Activated CD8-positive, alpha-beta memory T cell treated with anti-CD3 and anti-CD28 coated beads for 36 hours (primary cell): ENCODE measurements at regions not wholly inside any gene's neighbourhood (a gene's known extent, or its start where the extent isn't known, plus 50 kb on each side); places are given as distances from the start of the nearest gene placed in this dataset.
"Not testable (repeated sequence)": the region's sequence is repeated elsewhere in the genome, so short reads cannot be mapped to it uniquely, and the experiment has no call there.

Experiments used
- CTCF ChIA-PET: fragments of 350-600 bp; sonication (Branson Sonifier 250); formaldehyde crosslinking; loops from one replicate; lab custom pipeline; 2021; ENCODE audit warnings: antibody characterized with exemption; lab: Charles Lee
- POLR2A ChIA-PET: fragments of 350-600 bp; sonication (Branson Sonifier 250); formaldehyde crosslinking; loops from one replicate; lab custom pipeline; 2021; ENCODE audit warnings: antibody characterized with exemption; lab: Charles Lee

DNA sequence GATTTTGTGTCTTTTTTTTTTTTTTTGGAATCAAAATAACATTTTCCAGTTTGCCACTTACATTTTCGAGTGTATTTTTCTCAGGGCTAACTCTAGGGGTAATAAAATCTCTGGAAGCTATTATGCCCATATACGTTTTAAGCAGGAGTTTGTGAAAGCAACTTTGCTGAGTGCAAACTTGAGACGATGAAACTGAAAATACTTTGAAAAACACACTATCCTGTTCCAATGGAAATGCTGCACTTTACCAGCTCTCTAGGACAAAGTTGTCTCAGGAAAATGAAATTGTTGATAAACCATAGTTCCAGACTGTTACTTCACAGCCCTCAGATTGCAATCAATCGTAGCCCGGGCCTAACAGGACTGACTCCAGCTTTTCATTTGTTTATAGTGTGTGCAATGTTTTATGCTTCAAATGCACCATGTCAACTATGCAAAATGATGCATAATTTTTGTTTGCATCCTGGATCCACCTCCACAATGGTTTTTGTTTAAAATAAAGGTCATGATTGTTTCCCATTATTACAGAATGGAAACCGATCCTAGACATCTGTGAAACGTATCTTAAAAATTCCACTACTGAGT is 220.6 kb upstream of the PKN2 start:
- POLR2A ChIA-PET = no interaction called here
- CTCF ChIA-PET = no interaction called here

DNA sequence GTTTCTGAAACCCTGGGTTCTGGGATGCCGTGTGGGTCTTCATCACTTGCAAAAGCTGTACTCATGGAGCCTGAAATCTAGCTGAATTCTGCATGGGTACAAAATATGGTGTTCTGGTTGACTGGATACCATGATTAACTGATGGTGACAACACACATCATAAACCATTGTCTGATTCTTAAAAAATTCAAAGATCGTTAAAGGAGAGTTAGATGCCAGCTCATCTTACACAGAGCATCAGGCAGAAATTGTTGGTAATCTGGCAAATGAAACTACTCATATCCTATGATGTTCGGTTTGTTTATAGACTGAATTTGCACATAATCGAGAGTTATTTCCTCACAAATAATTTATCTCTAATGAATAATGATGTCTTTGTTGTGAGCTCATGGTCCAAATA is 218.1 kb upstream of the PKN2 start:
- ChIA-PET POLR2A (no interaction called here), CTCF (no interaction called here)

GRCh38 chr1:88466899-88467580 is 217.0 kb upstream of the PKN2 start:
- ChIA-PET CTCF (no interaction called here), POLR2A (no interaction called here)

DNA sequence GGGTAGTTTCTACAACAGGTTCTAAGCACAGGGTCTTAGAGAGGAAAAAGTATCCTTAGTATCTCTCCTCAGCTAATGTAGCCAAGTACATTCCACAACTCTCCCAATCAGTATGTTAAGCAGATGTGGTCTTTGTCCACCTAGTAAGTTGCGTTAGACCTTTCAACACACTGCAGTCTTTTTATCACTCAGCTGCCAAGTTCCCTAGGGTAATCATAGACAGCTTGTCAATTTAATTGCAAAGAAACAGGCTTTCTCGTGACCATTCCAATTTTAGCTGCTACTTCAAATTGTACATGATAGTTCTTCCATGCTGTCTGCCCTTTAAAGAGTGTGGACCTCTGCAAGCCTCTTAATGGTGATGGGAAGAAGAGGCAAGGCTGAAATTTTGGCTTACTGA is 211.8 kb upstream of the PKN2 start:
- CTCF ChIA-PET = no interaction called here
- POLR2A ChIA-PET = no interaction called here

GRCh38 chr1:88472714-88473113 is 211.4 kb upstream of the PKN2 start:
- ChIA-PET POLR2A (no interaction called here), CTCF (no interaction called here)

GRCh38 chr1:88474555-88475304 is 209.3 kb upstream of the PKN2 start:
- CTCF ChIA-PET = no interaction called here
- POLR2A ChIA-PET = no interaction called here

DNA sequence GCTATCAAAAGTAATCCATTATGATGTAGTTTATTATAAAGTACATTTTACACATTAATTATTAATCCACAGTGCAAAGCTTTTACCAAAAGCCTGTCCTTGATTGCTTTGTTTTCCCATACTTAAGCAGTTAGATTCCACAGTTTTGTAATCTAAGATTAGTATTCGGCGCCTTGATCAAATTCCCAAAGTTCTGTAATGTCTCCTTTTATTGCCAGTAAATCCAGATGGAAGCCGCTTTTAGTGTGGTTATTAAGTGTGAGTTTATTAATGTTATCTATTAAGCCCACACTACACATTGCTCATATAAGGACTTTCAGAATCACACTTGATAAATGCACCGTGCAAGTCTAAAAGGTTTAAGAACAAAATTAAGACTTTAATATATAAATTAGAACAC is 199.2 kb upstream of the PKN2 start:
- POLR2A ChIA-PET = no interaction called here
- CTCF ChIA-PET = no interaction called here

DNA sequence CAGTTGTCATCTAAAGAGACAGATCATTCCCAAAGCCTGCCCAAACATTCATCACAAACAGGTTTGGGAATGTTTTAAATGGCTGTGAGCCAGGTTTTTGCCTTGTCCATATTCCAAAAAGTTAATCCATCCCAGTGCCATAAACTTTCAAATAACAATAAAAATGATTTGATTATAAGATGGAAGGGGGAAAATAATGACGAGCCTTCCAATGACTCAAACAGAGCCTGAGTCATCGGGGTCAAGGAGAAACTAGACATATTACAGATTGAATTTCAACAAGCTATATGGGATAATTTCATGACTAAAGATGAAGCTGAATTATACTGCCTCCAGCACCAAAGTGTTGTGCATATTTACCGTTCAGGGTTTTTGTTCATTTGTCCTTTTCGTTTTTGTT is 195.8 kb upstream of the PKN2 start:
- ChIA-PET CTCF (no interaction called here), POLR2A (no interaction called here)

- POLR2A ChIA-PET = no interaction called here
- CTCF ChIA-PET = no interaction called here
Measured at GRCh38 chr1:88490676-88491075, 193.4 kb upstream of the PKN2 start.

DNA sequence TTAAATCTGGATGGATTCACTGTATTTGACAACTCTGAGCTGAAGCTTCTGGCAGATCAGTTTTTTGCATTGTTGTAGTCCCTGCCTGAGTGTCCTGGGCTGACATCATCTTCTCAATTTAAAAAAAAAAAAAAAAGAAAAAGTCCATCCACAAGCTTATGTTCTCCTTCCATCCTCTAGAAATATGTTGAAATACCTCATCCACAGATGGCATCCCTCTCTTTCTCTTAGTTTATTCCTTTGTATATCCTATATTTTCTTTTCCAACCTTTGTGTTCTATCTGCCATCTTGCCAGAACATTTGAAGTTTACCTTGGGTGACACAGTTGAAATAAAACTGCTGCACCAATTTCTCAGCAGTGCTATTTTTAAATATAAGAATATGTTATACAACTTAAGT is 184.4 kb upstream of the PKN2 start:
- CTCF ChIA-PET = no interaction called here
- POLR2A ChIA-PET = no interaction called here

DNA sequence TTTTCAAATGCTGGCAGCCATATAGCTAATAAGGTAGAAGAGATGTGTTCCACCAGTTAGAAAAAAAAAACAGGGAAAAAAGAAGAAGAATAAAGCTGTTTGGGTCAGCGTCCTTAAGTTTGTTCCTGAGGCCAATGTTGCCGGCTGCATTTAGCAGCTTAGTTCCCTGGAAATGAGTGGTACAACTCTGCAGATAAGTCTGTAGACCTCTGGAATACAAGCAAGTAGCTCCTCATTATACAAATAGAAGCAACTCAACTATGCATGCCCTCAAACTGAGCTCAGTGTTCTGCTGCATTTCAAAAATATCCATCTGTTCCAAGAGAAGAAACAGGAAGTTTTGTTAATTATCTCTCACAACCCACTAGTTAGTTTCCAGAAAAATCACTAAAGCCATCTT is 181.2 kb upstream of the PKN2 start:
- POLR2A ChIA-PET = no interaction called here
- CTCF ChIA-PET = no interaction called here

GRCh38 chr1:88503646-88504045 is 180.4 kb upstream of the PKN2 start:
- ChIA-PET POLR2A (no interaction called here), CTCF (no interaction called here)

DNA sequence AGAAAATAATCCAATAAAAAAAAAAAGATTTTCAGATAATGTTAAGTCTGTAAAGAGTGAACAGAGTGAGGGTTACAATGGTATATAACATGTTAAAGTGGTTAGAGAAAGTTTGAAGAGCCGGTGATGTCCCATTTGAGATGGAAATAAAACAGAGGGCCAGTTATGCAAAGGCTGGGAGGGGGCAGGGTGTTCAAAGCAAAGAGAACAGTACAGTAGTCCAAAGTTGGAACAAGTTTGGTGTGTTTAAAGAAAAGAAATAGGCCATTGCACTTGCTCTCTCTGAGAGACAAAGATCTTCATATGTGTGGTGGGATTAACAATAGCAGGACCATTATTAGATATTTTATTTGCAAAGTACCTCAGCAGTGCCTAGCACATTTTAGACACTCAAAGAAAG is 179.5 kb upstream of the PKN2 start:
- ChIA-PET CTCF (no interaction called here), POLR2A (no interaction called here)

DNA sequence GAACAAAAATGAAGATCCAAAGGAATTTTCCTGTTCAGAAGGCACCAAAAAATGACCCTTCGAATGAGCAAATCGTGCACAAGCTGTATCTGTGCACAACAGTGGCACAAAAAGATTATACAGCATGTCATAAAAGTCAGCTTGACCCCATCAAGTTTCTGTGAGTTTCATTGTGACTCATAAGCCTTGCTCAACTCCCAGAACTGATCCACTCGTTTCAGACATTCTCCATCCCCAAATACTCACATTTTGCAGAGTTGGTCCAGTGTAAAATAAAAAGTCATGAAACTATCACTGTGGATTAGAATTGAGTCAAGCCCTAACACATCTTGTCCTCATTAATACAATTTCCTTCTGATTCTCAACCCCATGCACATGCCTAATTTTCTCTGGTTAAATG is 174.7 kb upstream of the PKN2 start:
- ChIA-PET POLR2A (no interaction called here), CTCF (no interaction called here)

GRCh38 chr1:88514544-88515060 is 169.5 kb upstream of the PKN2 start:
- ChIA-PET CTCF (no interaction called here), POLR2A (no interaction called here)

GRCh38 chr1:88517499-88517898 is 166.6 kb upstream of the PKN2 start:
- CTCF ChIA-PET, POLR2A ChIA-PET: not testable (repeated sequence)

GRCh38 chr1:88519156-88519555 is 164.9 kb upstream of the PKN2 start:
- ChIA-PET POLR2A (no interaction called here), CTCF (no interaction called here)

DNA sequence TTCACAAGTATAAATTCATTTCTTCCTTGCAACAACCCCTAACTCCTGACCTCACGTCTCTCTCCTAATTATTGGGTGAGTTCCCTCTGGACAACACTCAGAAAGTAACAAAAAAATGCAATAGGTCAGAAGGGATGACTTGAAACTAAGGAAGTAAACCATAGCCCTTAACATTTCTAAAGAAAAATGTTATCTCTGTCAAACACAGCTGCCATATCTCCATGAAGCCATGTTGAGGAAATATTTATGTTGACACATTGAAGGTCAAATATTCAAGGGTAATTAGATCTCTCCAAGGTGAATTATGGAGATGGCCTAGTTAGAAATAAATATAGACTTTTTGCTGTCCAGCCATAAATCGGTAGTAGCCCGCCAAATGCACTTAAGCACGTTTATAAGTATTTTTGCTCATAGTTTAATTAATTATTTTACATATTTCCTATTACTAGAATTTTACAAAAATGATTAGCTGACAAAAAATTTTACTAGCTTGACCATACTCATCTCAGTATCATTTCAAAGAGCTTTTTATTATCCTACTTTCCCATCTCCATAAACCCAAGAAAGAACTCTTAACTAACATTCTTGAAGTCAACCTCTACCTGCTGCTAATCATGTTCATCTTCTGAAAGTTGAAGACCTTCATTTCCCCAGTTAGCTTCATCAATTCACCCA is 160.1 kb upstream of the PKN2 start:
- ChIA-PET POLR2A (no interaction called here), CTCF (interaction anchor here (2.2 kb wide), 1 partner anchor 10 kb away, joined by 5 read pairs; no protein-coding TSS in a partner anchor)

DNA sequence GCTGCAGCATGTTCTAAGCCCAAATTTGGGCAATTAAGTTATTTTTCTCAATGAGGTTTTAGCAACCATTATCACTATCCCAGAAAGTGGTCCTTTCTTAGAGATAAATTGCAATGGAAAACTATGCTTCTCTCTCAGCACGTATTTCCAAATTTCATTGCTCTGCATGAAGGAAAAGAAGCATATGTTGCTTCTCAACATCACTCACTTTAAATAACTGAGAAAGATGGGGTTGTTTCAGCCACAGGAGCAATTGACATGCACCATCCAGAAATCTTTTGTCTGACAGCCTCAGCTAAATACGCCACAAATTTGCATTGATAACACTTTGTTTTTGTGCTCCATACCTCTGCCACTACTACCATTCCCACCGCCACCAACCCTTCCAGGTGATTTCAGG is 157.6 kb upstream of the PKN2 start:
- ChIA-PET POLR2A (no interaction called here), CTCF (no interaction called here)

- ChIA-PET POLR2A (no interaction called here), CTCF (no interaction called here)
Measured at GRCh38 chr1:88528792-88529191, 155.3 kb upstream of the PKN2 start.
